Adrenal gland (tissue), 9 donors: ENCODE measurements at regions not wholly inside any gene's neighbourhood (a gene's known extent, or its start where the extent isn't known, plus 50 kb on each side); places are given as distances from the start of the nearest gene placed in this dataset.

ENCODE experiments used
- DNase-seq, 7 donors: peaks; one replicate each; pipeline ENCODE4 v3.0.0-alpha.2; 2019 to 2020
- H3K27ac ChIP-seq, 5 donors: fragments of 200-600 bp; sonication (generic) in 4 of 5; 1 replicate in 3 of 5; 2 replicates in 2 of 5; pipeline versions ENCODE4 v1.5.1 to v1.8.0; 2016 to 2020; ENCODE audit warnings: mild to moderate bottlenecking in 1 of 5
- H3K27me3 ChIP-seq: fragments of 200-600 bp; 2 replicates; pipeline ENCODE4 v1.8.0; 2021
- H3K36me3 ChIP-seq, 2 donors: fragments of 200-600 bp; replicated peaks in 1 of 2; 1 replicate in 1 of 2; 2 replicates in 1 of 2; pipeline versions ENCODE4 v1.5.1 to v1.8.0; 2018 to 2022
- H3K4me1 ChIP-seq, 2 donors: fragments of 200-600 bp; replicated peaks in 1 of 2; 1 replicate in 1 of 2; 2 replicates in 1 of 2; pipeline versions ENCODE4 v1.5.1 to v1.8.0; 2018 to 2021
- H3K4me3 ChIP-seq, 4 donors: fragments of 200-600 bp; sonication (generic) in 3 of 4; one replicate each; pipeline ENCODE4 v1.5.1; 2016 to 2018
- H3K9me3 ChIP-seq, 3 donors: fragments of 200-600 bp; sonication (generic) in 1 of 3; replicated peaks in 1 of 3; 1 replicate in 2 of 3; 2 replicates in 1 of 3; pipeline versions ENCODE4 v1.5.1 to v1.8.0; 2016 to 2021
- POLR2A ChIP-seq, 2 donors: fragments of 450-650 bp; IDR thresholded peaks; one replicate each; pipeline ENCODE4 v1.6.1; 2017; ENCODE audit warnings: antibody characterized with exemption in 2 of 2, mild to moderate bottlenecking in 2 of 2, moderate library complexity in 1 of 2
- WGBS, 4 donors: extraction: QIAGEN DNeasy Blood & Tissue Kit in 2 of 4; methylation state at CpG; one replicate each; pipeline versions ENCODE4 v1.1.5 to v1.1.7; 2013 to 2017; 5-methylcytosine and 5-hydroxymethylcytosine counted together
- intact Hi-C, 2 donors: fragments of 100-400 bp; cut with DNase I; formaldehyde crosslinking; loops; one replicate each; pipeline versions ENCODE4 v1.14.1 to v1.15.0; 2022 to 2023
- TF ChIP-seq, protein P1 (sequence below), 6 experiments: fragments of 450-650 bp in 4 of 6; fragments of 200-600 bp in 2 of 6; sonication (generic) in 1 of 6; IDR thresholded peaks; 1 replicate in 5 of 6; 2 replicates in 1 of 6; pipeline versions ENCODE4 v1.5.1 to v1.8.0; 2016 to 2021; ENCODE audit warnings: antibody characterized with exemption in 6 of 6, mild to moderate bottlenecking in 2 of 6, moderate library complexity in 1 of 6
- donor health status: healthy with polysubstance abuse.
- donor health status: Bipolar disorder and iron deficiency.
- donor health status: DM: yes; HTN: yes; CAD: no.
- donor health status: DM: no; HTN: no; CAD: no.
- donor health status: DM: no; HTN: no; CAD: no.

DNA sequence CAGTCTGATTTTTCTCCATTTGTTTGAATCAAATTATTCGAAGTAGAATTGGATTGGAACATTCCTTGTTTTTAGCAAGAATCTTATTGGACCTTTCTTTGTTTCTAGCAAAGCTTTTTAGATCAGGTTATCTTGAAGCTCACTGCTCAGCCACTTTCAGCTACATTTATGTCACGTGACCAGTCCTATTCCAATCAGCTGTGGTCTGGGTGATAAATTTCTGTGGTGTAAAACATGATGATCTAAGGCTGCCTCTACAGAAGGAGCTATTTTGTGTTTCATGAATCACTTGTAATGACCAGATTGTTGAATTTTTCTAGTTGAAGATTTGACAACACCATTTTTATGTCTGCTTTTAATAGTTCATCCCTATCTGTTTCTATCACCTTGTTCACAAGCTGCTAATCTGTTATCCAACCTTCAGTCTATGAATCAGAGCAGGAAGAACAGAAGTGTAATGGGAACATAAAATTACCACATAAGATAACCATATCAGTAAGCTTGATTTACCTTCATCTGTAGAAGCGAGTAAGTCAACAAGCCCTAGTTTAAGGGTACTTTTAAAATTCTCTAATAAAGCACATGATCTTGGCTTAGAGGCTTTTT lies 101.0 kb upstream of the MAP3K7 start:
- WGBS, 4 donors, result 52 to 64% (median 62%) methylated on average over 3 of the region's 3 CpGs
- H3K36me3 ChIP-seq, result no peaks in the 10 kb centered on the region
- no peak for DNase-seq
- H3K9me3 ChIP-seq, result no peaks in the 10 kb centered on the region
- H3K27me3 ChIP-seq, result no peaks in the 10 kb centered on the region
- H3K4me1 ChIP-seq, result no peaks in the 10 kb centered on the region
- TF ChIP-seq POLR2A (IDR thresholded peaks at IDR 0.05), result no peak
- TF ChIP-seq, protein P1, sequence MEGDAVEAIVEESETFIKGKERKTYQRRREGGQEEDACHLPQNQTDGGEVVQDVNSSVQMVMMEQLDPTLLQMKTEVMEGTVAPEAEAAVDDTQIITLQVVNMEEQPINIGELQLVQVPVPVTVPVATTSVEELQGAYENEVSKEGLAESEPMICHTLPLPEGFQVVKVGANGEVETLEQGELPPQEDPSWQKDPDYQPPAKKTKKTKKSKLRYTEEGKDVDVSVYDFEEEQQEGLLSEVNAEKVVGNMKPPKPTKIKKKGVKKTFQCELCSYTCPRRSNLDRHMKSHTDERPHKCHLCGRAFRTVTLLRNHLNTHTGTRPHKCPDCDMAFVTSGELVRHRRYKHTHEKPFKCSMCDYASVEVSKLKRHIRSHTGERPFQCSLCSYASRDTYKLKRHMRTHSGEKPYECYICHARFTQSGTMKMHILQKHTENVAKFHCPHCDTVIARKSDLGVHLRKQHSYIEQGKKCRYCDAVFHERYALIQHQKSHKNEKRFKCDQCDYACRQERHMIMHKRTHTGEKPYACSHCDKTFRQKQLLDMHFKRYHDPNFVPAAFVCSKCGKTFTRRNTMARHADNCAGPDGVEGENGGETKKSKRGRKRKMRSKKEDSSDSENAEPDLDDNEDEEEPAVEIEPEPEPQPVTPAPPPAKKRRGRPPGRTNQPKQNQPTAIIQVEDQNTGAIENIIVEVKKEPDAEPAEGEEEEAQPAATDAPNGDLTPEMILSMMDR (IDR thresholded peaks at IDR 0.05), result no peak
- H3K27ac ChIP-seq, result no peak overlapping the region
- H3K4me3 ChIP-seq, result no peak overlapping the region
- intact Hi-C loops, result no loop called here

DNA sequence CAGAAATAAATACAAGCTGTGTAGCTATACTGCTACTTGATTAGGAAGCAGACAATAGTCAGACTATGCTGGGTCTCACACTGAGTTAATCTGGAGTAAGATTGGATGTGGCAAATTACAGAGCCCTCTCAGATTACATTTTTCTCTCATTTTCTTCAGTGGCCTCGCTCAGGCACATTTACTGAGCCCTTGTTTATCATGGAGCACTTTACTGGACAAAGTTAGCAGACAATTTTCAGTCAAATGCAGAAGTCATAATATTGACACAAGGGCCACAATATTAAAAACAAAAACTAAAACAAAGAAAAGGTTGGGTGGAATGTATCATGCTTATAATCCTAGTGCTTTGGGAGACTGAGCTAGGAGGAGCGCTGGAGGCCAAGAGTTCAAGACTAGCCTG lies 95.0 kb upstream of the MAP3K7 start:
- intact Hi-C loops, result no loop called here
- TF ChIP-seq, protein P1 (IDR thresholded peaks at IDR 0.05), result no peak
- TF ChIP-seq POLR2A (IDR thresholded peaks at IDR 0.05), result no peak
- no peaks in the 10 kb centered on the region for H3K27me3 ChIP-seq
- WGBS, 4 donors, result 60 to 77% (median 66%) methylated on average over 2 of the region's 2 CpGs
- H3K27ac ChIP-seq, result no peak overlapping the region
- H3K4me1 ChIP-seq, result no peaks in the 10 kb centered on the region
- no peak overlapping the region for H3K4me3 ChIP-seq
- DNase-seq, result no peak
- no peaks in the 10 kb centered on the region for H3K9me3 ChIP-seq
- H3K36me3 ChIP-seq, result no peaks in the 10 kb centered on the region

DNA sequence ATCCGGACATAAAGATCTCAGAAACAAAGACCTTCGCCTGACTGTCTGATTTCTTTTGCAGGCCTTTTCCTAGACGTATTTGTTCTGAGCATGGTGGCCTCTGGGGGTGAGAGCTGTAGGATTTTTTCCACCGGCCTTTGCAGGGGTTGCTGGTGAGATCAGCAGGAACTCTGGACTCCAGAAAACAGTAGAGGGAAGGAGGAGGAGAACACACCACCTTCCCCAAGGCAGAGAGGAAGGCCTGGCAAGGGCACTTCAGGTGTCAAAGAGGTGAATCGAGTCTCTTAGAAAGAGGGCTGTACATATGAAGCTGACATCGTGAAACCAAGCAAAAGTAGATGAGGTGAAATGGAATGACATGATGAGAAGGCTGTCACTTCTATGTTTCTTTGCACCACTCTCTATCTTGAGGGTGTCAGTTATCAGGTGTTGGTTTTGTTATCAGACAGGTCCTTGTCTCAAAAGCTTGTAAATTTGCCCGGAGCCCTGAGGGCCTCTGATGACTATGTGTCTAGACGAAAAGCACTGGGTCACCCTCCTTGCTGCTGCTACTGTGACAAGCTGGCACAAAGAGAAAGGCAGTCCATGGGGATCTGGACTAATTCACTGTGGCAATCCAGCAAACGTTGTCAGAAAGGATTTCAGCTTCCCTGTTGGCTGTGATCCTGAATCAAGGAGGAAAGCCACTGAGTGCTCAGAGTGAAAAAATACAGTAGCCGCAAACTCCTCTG lies 91.3 kb upstream of the MAP3K7 start:
- no peaks in the 10 kb centered on the region for H3K9me3 ChIP-seq
- intact Hi-C loops, result no loop called here
- no peak overlapping the region for H3K27ac ChIP-seq
- H3K36me3 ChIP-seq, result no peaks in the 10 kb centered on the region
- no peak for TF ChIP-seq POLR2A (IDR thresholded peaks at IDR 0.05)
- TF ChIP-seq, protein P1 (IDR thresholded peaks at IDR 0.05), result no peak
- no peaks in the 10 kb centered on the region for H3K27me3 ChIP-seq
- DNase-seq, result no peak
- WGBS, 4 donors, result 58 to 72% (median 64%) methylated on average over 10 of the region's 10 CpGs
- no peak overlapping the region for H3K4me3 ChIP-seq
- H3K4me1 ChIP-seq, result no peaks in the 10 kb centered on the region

DNA sequence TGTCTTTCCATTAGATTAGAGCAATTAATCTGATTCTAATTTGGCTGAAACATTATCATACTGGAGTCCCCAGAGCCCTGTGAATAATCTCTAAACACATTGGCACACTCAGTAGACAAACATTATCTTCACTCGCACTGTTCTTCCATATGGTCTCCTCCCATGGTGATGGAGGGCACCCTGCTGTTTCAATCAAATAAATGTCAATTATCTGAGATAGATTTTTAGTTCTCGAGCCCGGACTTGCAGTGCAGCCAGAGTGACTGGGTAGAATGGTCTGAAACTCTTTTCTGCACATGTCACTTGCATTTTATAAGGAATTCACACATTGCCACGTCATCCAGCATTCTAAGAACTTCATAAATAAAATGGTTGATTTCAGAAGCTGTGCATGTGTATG lies 90.6 kb upstream of the MAP3K7 start:
- H3K36me3 ChIP-seq, result no peaks in the 10 kb centered on the region
- H3K27me3 ChIP-seq, result no peaks in the 10 kb centered on the region
- 62 to 76% (median 71%) methylated on average over 4 of the region's 4 CpGs for WGBS, 4 donors
- H3K27ac ChIP-seq, result no peak overlapping the region
- no peak overlapping the region for H3K4me3 ChIP-seq
- TF ChIP-seq POLR2A (IDR thresholded peaks at IDR 0.05), result no peak
- TF ChIP-seq, protein P1 (IDR thresholded peaks at IDR 0.05), result no peak
- no peaks in the 10 kb centered on the region for H3K9me3 ChIP-seq
- no peak for DNase-seq
- intact Hi-C loops, result no loop called here
- no peaks in the 10 kb centered on the region for H3K4me1 ChIP-seq
